A673 (cell line): ENCODE measurements at regions not wholly inside any gene's neighbourhood (a gene's known extent, or its start where the extent isn't known, plus 50 kb on each side); places are given as distances from the start of the nearest gene placed in this dataset.

ENCODE experiments used
- EZH2 ChIP-seq: fragments of 200-600 bp; sonication (generic); IDR thresholded peaks from 2 replicates; pipeline ENCODE4 v1.6.1; 2017; ENCODE audit warnings: borderline replicate concordance, low read depth, mild to moderate bottlenecking, mixed read lengths, antibody characterized with exemption, low read length; ENCODE audit not compliant: poor library complexity, severe bottlenecking
- TF ChIP-seq, protein P1 (sequence below): fragments of 300-800, 200-600 bp; sonication (generic); conservative IDR thresholded peaks from 2 replicates; pipeline ENCODE4 v1.5.1; 2017; ENCODE audit warnings: low read depth, mild to moderate bottlenecking, antibody characterized with exemption, low read length, moderate library complexity, mixed read lengths

DNA sequence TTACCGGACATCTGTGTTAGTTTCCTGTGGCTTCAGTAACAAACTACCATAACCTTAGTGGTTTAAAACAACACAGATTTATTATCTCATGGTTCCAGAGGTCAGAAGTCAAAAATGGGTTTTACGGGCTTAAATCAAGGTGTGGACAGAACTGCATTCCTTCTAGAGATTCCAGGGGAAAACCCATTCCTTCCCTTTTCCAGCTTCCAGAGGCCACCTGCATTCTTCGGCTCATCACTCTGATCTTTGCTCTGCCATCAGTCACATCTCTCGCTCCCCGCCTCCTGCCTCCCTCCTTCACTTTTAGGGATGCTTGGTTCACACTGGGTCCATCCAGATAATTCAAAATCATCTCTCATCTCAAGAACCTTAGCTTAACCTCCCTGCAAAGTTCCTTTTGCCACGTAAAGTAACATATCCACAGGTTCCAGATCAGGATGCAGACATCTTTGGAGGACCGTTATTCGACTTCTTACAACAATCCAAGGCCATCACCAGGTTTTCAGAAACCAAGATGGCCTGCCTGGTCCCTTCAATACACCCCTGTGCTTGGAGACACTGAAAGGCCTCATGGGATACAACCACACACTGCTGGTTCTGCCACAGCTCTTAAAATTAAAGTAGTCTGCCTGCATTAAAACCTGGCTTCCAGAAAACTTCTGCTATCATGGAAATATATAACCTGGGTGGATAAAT lies 225.9 kb upstream of the MYO3A start:
- TF ChIP-seq, protein P1, sequence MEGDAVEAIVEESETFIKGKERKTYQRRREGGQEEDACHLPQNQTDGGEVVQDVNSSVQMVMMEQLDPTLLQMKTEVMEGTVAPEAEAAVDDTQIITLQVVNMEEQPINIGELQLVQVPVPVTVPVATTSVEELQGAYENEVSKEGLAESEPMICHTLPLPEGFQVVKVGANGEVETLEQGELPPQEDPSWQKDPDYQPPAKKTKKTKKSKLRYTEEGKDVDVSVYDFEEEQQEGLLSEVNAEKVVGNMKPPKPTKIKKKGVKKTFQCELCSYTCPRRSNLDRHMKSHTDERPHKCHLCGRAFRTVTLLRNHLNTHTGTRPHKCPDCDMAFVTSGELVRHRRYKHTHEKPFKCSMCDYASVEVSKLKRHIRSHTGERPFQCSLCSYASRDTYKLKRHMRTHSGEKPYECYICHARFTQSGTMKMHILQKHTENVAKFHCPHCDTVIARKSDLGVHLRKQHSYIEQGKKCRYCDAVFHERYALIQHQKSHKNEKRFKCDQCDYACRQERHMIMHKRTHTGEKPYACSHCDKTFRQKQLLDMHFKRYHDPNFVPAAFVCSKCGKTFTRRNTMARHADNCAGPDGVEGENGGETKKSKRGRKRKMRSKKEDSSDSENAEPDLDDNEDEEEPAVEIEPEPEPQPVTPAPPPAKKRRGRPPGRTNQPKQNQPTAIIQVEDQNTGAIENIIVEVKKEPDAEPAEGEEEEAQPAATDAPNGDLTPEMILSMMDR: no peak
- TF ChIP-seq EZH2: no peak
